HCT116 (cell line): ENCODE measurements at regions not wholly inside any gene's neighbourhood (a gene's known extent, or its start where the extent isn't known, plus 50 kb on each side); places are given as distances from the start of the nearest gene placed in this dataset.

Experiments
- ATAC-seq: fragments of 200-7000 bp; cut with Tn5 transposase; 2 replicates; pipeline ENCODE4 v1.9.1; 2020; ENCODE audit warnings: mild to moderate bottlenecking, moderate library complexity
- BruUV-seq: library from RNA; stranded (reverse); fragments of 400-500 nt; replicated peaks from 2 replicates; lab custom pipeline; 2021; lab: Mats Ljungman, UMichigan
- CTCF ChIA-PET: fragments of 300-600 bp; sonication (Branson Sonifier 250); formaldehyde crosslinking; loops from one replicate; lab custom pipeline; 2021; ENCODE audit warnings: antibody characterized with exemption; lab: Charles Lee
- POLR2A ChIA-PET: fragments of 300-600, 350-600 bp; sonication (Branson Sonifier 250); formaldehyde crosslinking; loops from one replicate; lab custom pipeline; 2021; ENCODE audit warnings: antibody characterized with exemption; lab: Charles Lee
- RAD21 ChIA-PET, 2 experiments: fragments of 300-600 bp; sonication (Branson Sonifier 250); formaldehyde crosslinking; loops; one replicate each; lab custom pipeline; 2023; ENCODE audit warnings: low total read pairs in 2 of 2; ENCODE audit not compliant: uncharacterized antibody in 2 of 2, unreplicated experiment in 2 of 2, low non-redundant PET in 1 of 2; lab: Charles Lee
- DNase-seq: peaks from one replicate; pipeline ENCODE4 v3.0.0-alpha.2; 2010; ENCODE audit warnings: low read depth, low spot score
- H2AFZ ChIP-seq: fragments of 200-600 bp; shearing (Covaris generic), sonication (generic); 2 replicates; pipeline ENCODE4 v1.6.1; 2017; ENCODE audit warnings: low read depth, mixed run types, mixed read lengths, antibody characterized with exemption, low read length; ENCODE audit not compliant: poor library complexity, severe bottlenecking
- H3K27ac ChIP-seq: 2 replicates; pipeline ENCODE4 v1.5.1; 2012; ENCODE audit warnings: low read depth, low read length
- H3K27me3 ChIP-seq: fragments of 200-600 bp; sonication (generic); 2 replicates; pipeline ENCODE4 v1.6.1; 2016; ENCODE audit warnings: mixed run types, low read length, mixed read lengths; ENCODE audit not compliant: insufficient read depth
- H3K36me3 ChIP-seq, 2 experiments: fragments of 200-500 bp in 1 of 2; fragments of 200-600 bp in 1 of 2; sonication (Bioruptor generic) in 1 of 2; sonication (generic) in 1 of 2; 2 replicates each; pipeline versions ENCODE4 v1.5.1 to v1.6.1; 2014 to 2016; ENCODE audit warnings: low read length in 2 of 2, inconsistent platforms in 1 of 2, mixed read lengths in 1 of 2, mixed run types in 1 of 2; ENCODE audit not compliant: insufficient read depth in 2 of 2, control insufficient read depth in 1 of 2
- H3K4me1 ChIP-seq, 2 experiments: fragments of 200-600 bp in 1 of 2; sonication (generic) in 1 of 2; 2 replicates each; pipeline versions ENCODE4 v1.5.1 to v1.6.1; 2012 to 2017; ENCODE audit warnings: low read length in 2 of 2, inconsistent platforms in 1 of 2, mild to moderate bottlenecking in 1 of 2, mixed read lengths in 1 of 2, mixed run types in 1 of 2, moderate library complexity in 1 of 2; ENCODE audit not compliant: insufficient read depth in 2 of 2, control insufficient read depth in 1 of 2
- H3K4me2 ChIP-seq: fragments of 200-600 bp; sonication (generic); 2 replicates; pipeline ENCODE4 v1.6.1; 2017; ENCODE audit warnings: mixed run types, low read length, mixed read lengths
- H3K4me3 ChIP-seq, 2 experiments: fragments of 200-600 bp in 1 of 2; sonication (generic) in 1 of 2; replicated peaks in 1 of 2; 2 replicates each; pipeline ENCODE4 v1.5.1; 2011 to 2016; ENCODE audit warnings: low read length in 2 of 2, control low read depth in 1 of 2, low read depth in 1 of 2, mild to moderate bottlenecking in 1 of 2, mixed read lengths in 1 of 2, mixed run types in 1 of 2
- H3K79me2 ChIP-seq: fragments of 200-600 bp; sonication (generic); 2 replicates; pipeline ENCODE4 v1.6.1; 2017; ENCODE audit warnings: mild to moderate bottlenecking, mixed run types, low read length, moderate library complexity, mixed read lengths; ENCODE audit not compliant: insufficient read depth
- H3K9ac ChIP-seq: fragments of 200-600 bp; sonication (generic); 2 replicates; pipeline ENCODE4 v1.6.1; 2016; ENCODE audit warnings: low read length, mixed read lengths
- H3K9me2 ChIP-seq: fragments of 200-600 bp; sonication (generic), shearing (Covaris generic); 2 replicates; pipeline ENCODE4 v1.6.1; 2017; ENCODE audit warnings: mixed run types, mild to moderate bottlenecking, moderate library complexity; ENCODE audit not compliant: insufficient read depth
- H3K9me3 ChIP-seq, 2 experiments: fragments of 200-500 bp in 1 of 2; fragments of 200-600 bp in 1 of 2; sonication (Bioruptor generic) in 1 of 2; sonication (generic) in 1 of 2; 2 replicates each; pipeline ENCODE4 v1.6.1; 2014 to 2017; ENCODE audit warnings: low read length in 2 of 2, mixed read lengths in 2 of 2, inconsistent platforms in 1 of 2, low read depth in 1 of 2, mild to moderate bottlenecking in 1 of 2, mixed run types in 1 of 2, moderate library complexity in 1 of 2; ENCODE audit not compliant: control insufficient read depth in 1 of 2, insufficient read depth in 1 of 2
- H4K20me1 ChIP-seq: fragments of 200-600 bp; sonication (generic), shearing (Covaris generic); 2 replicates; pipeline ENCODE4 v1.6.1; 2017; ENCODE audit warnings: mixed run types, mild to moderate bottlenecking, moderate library complexity; ENCODE audit not compliant: insufficient read depth
- ATF3 ChIP-seq: IDR thresholded peaks from 2 replicates; pipeline ENCODE4 v1.6.1; 2012
- CBX3 ChIP-seq: IDR thresholded peaks from 2 replicates; pipeline ENCODE4 v1.6.1; 2012; ENCODE audit warnings: low read depth
- CEBPB ChIP-seq: IDR thresholded peaks from 2 replicates; pipeline ENCODE4 v1.6.1; 2012; ENCODE audit warnings: low read depth
- CTCF ChIP-seq, 3 experiments: fragments of 200-600 bp in 1 of 3; sonication (generic) in 1 of 3; IDR thresholded peaks in 2 of 3; conservative IDR thresholded peaks in 1 of 3; 2 replicates each; pipeline ENCODE4 v1.5.1; 2012 to 2017; ENCODE audit warnings: low read depth in 2 of 3, low read length in 2 of 3, antibody characterized with exemption in 1 of 3, borderline replicate concordance in 1 of 3, control low read depth in 1 of 3, mild to moderate bottlenecking in 1 of 3, mixed read lengths in 1 of 3, mixed run types in 1 of 3, moderate library complexity in 1 of 3; ENCODE audit not compliant: insufficient read depth in 1 of 3
- EZH2 ChIP-seq: fragments of 200-600 bp; sonication (generic); IDR thresholded peaks from 2 replicates; pipeline ENCODE4 v1.6.1; 2017; ENCODE audit warnings: antibody characterized with exemption, mixed run types
- FOSL1 ChIP-seq: IDR thresholded peaks from 2 replicates; pipeline ENCODE4 v1.6.1; 2012; ENCODE audit warnings: low read depth
- JUND ChIP-seq: IDR thresholded peaks from 2 replicates; pipeline ENCODE4 v1.6.1; 2012
- POLR2A ChIP-seq: IDR thresholded peaks from 2 replicates; pipeline ENCODE4 v1.7.0; 2011; ENCODE audit warnings: borderline replicate concordance; ENCODE audit not compliant: insufficient read depth, insufficient read length; ENCODE audit errors: extremely low read depth
- POLR2AphosphoS5 ChIP-seq: IDR thresholded peaks from 2 replicates; pipeline ENCODE4 v1.6.1; 2011; ENCODE audit warnings: mild to moderate bottlenecking, low read depth, low read length, moderate library complexity
- RAD21 ChIP-seq: IDR thresholded peaks from 2 replicates; pipeline ENCODE4 v1.6.1; 2012; ENCODE audit warnings: low read depth, mild to moderate bottlenecking
- REST ChIP-seq: IDR thresholded peaks from 2 replicates; pipeline ENCODE4 v1.6.1; 2012; ENCODE audit warnings: low read depth
- ZFX ChIP-seq: fragments of 450-650 bp; IDR thresholded peaks from 2 replicates; pipeline ENCODE4 v1.6.1; 2017
- ZNF274 ChIP-seq: fragments of 200-500 bp; sonication (Bioruptor generic); IDR thresholded peaks from 2 replicates; pipeline ENCODE4 v1.6.1; 2014; ENCODE audit warnings: mild to moderate bottlenecking, low read depth, low read length, inconsistent platforms
- intact Hi-C: fragments of 100-400 bp; cut with micrococcal nuclease; formaldehyde crosslinking; loops from 2 replicates; pipeline ENCODE4 v1.10.0; 2022

- Histone ChIP-seq H4K20me1 (no peaks in the 10 kb centered on the region), H3K4me3 (no peak overlapping the region), H3K36me3 (no peaks in the 10 kb centered on the region)
- POLR2A ChIA-PET, result no interaction called here
- TF ChIP-seq ATF3 (no peak), CEBPB (no peak), EZH2 (no peak), CTCF (IDR thresholded peaks at IDR 0.05 in 2 of 3, conservative IDR thresholded peaks at IDR 0.05 in 1 of 3; ENCODE audit: borderline replicate concordance in 1 of 3, insufficient read depth in 1 of 3, low read depth in 2 of 3, low read length in 2 of 3) (peak in 2 of 3 experiments; percentile 41 to 44; a peak in 4 of 6 replicates), FOSL1 (no peak), POLR2A (no peak), ZNF274 (no peak), REST (no peak), POLR2AphosphoS5 (no peak), RAD21 (peak; percentile 14; the same call in 1 of the 2 replicates), CBX3 (no peak), JUND (no peak), ZFX (no peak)
- TF ChIP-seq, all 23 proteins: peak for 2
- Histone ChIP-seq H3K4me1 (no peaks in the 10 kb centered on the region), H2AFZ (no peak overlapping the region), H3K4me2 (no peak overlapping the region), H3K9me3 (no peaks in the 10 kb centered on the region), H3K79me2 (no peaks in the 10 kb centered on the region), H3K9ac (no peak overlapping the region), H3K27me3 (no peaks in the 10 kb centered on the region), H3K9me2 (no peaks in the 10 kb centered on the region), H3K27ac (no peak overlapping the region)
- BruUV-seq, result no TSS peak
- ChIA-PET CTCF (no interaction called here), RAD21 (no interaction called here)
- intact Hi-C loops, result no loop called here
- DNase-seq, result no peak
- peak; percentile 72 for ATAC-seq
Observed at GRCh38 chr10:64271983-64272382, 750.8 kb downstream of the REEP3 start.
